ENCODE measurements at regions not wholly inside any gene's neighbourhood (a gene's known extent, or its start where the extent isn't known, plus 50 kb on each side); places are given as distances from the start of the nearest gene placed in this dataset.
A peak's percentile ranks its signal among the peaks of the same experiment; 100 is the strongest.

DNA sequence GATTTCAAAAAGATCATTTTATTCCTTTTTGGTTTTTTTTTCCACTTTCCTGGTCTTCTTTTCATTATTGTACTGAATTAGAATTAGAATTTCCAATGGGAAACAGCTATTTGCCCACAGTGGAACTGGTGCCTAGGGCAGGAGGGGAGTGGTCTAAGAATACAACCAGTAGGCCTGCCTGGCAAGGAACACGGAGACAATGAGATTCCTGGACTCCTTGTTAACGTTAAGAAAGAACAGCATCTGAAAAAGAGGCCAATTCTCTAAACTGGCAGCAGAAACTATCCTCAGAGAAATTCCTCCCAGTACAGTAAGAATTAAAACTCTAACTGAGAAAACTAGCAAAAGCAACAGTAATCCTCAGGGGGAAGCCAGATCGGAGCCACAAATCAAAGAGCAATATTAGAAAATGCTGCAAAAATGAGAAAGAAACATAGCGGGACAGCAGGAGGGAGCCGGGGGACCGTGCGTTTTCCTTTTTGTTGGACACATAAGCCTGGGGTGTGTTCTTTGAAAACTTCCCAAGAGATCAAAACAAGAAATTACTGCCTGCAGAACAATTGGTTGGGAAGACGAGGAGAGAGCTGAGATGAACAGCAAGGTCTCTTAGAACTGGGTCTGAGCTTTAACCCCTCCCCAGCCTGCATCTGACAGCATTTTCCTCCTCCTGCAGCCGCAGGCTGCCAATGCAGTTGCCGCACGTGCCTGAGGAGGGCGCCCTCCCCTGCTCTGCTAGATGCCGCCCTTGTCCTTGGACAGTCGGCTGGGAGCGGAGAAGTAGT, 776.0 kb downstream of the TSN start:
- peak; percentile 11 for TF ChIP-seq CTCF (IDR thresholded peaks at IDR 0.05; ENCODE audit: insufficient read depth, low read depth, low read length)
- TF ChIP-seq EZH2 (IDR thresholded peaks at IDR 0.05; ENCODE audit: insufficient read depth, low read length), result no peak
